CD4-positive, alpha-beta T cell treated with Interleukin-17A for 1 hour (primary cell): ENCODE measurements at regions not wholly inside any gene's neighbourhood (a gene's known extent, or its start where the extent isn't known, plus 50 kb on each side); places are given as distances from the start of the nearest gene placed in this dataset.
"Not testable (repeated sequence)": the region's sequence is repeated elsewhere in the genome, so short reads cannot be mapped to it uniquely, and the experiment has no call there.

Experiments used
- DNase-seq: peaks from one replicate; pipeline ENCODE4 v3.0.0-alpha.2; 2020

- no peak for DNase-seq
Observed at GRCh38 chr3:182294256-182294655, 499.0 kb upstream of the ATP11B start.

GRCh38 chr3:182294696-182295095 lies 498.6 kb upstream of the ATP11B start:
- DNase-seq, result no peak

- no peak for DNase-seq
Observed at GRCh38 chr3:182300266-182300665, 493.0 kb upstream of the ATP11B start.

- no peak for DNase-seq
Observed at GRCh38 chr3:182303169-182303568, 490.1 kb upstream of the ATP11B start.

- DNase-seq, result no peak
Observed at GRCh38 chr3:182305881-182306665, 487.2 kb upstream of the ATP11B start.

- no peak for DNase-seq
Observed at GRCh38 chr3:182308328-182308727, 485.0 kb upstream of the ATP11B start.

- no peak for DNase-seq
Observed at GRCh38 chr3:182309120-182309519, 484.2 kb upstream of the ATP11B start.

- no peak for DNase-seq
Observed at GRCh38 chr3:182315313-182315712, 478.0 kb upstream of the ATP11B start.

GRCh38 chr3:182323126-182323700 lies 470.1 kb upstream of the ATP11B start:
- DNase-seq, result no peak

GRCh38 chr3:182323898-182324297 lies 469.4 kb upstream of the ATP11B start:
- DNase-seq, result no peak

GRCh38 chr3:182325213-182325950 lies 467.9 kb upstream of the ATP11B start:
- DNase-seq, result no peak

- no peak for DNase-seq
Observed at GRCh38 chr3:182327196-182327681, 466.1 kb upstream of the ATP11B start.

GRCh38 chr3:182330646-182331045 lies 462.7 kb upstream of the ATP11B start:
- DNase-seq, result no peak

GRCh38 chr3:182331341-182331740 lies 462.0 kb upstream of the ATP11B start:
- DNase-seq, result no peak

GRCh38 chr3:182342252-182342651 lies 451.1 kb upstream of the ATP11B start:
- DNase-seq, result no peak

GRCh38 chr3:182344026-182344425 lies 449.3 kb upstream of the ATP11B start:
- not testable (repeated sequence) for DNase-seq

- no peak for DNase-seq
Observed at GRCh38 chr3:182349051-182349450, 444.3 kb upstream of the ATP11B start.

GRCh38 chr3:182349951-182350517 lies 443.3 kb upstream of the ATP11B start:
- DNase-seq, result no peak

GRCh38 chr3:182357928-182358327 lies 435.4 kb upstream of the ATP11B start:
- no peak for DNase-seq

- no peak for DNase-seq
Observed at GRCh38 chr3:182364323-182364722, 429.0 kb upstream of the ATP11B start.

GRCh38 chr3:182364723-182365650 lies 428.3 kb upstream of the ATP11B start:
- no peak for DNase-seq

- no peak for DNase-seq
Observed at GRCh38 chr3:182366746-182367145, 426.6 kb upstream of the ATP11B start.
